Upper lobe of left lung (tissue), 4 donors: ENCODE measurements at regions not wholly inside any gene's neighbourhood (a gene's known extent, or its start where the extent isn't known, plus 50 kb on each side); places are given as distances from the start of the nearest gene placed in this dataset.
"Not testable (repeated sequence)": the region's sequence is repeated elsewhere in the genome, so short reads cannot be mapped to it uniquely, and the experiment has no call there.

Experiments used
- POLR2A ChIP-seq, 4 donors: fragments of 450-650 bp; IDR thresholded peaks; one replicate each; pipeline ENCODE4 v1.5.1; 2016 to 2017; ENCODE audit warnings: antibody characterized with exemption in 4 of 4, mild to moderate bottlenecking in 2 of 4
- TF ChIP-seq, protein P1 (sequence below), 6 experiments: fragments of 450-650 bp in 4 of 6; fragments of 200-600 bp in 2 of 6; sonication (generic) in 2 of 6; IDR thresholded peaks; one replicate each; pipeline ENCODE4 v1.5.1; 2016 to 2019; ENCODE audit warnings: antibody characterized with exemption in 6 of 6

DNA sequence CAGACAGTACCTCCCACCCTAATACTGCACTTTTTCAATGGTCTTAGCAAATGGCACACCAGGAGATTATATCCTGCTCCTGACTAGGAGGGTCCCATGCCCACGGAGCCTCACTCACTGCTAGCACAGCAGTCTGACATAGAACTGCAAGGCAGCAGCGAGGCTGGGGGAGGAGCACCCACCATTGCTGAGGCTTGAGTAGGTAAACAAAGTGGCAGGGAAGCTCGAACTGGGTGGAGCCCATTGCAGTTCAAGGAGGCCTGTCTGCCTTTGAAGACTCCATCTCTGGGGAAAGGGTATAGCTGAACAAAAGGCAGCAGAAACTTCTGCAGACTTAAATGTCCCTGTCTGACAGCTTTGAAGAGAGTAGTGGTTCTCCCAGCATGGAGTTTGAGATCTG lies 544.5 kb upstream of the HTR1E start:
- TF ChIP-seq, protein P1, sequence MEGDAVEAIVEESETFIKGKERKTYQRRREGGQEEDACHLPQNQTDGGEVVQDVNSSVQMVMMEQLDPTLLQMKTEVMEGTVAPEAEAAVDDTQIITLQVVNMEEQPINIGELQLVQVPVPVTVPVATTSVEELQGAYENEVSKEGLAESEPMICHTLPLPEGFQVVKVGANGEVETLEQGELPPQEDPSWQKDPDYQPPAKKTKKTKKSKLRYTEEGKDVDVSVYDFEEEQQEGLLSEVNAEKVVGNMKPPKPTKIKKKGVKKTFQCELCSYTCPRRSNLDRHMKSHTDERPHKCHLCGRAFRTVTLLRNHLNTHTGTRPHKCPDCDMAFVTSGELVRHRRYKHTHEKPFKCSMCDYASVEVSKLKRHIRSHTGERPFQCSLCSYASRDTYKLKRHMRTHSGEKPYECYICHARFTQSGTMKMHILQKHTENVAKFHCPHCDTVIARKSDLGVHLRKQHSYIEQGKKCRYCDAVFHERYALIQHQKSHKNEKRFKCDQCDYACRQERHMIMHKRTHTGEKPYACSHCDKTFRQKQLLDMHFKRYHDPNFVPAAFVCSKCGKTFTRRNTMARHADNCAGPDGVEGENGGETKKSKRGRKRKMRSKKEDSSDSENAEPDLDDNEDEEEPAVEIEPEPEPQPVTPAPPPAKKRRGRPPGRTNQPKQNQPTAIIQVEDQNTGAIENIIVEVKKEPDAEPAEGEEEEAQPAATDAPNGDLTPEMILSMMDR (IDR thresholded peaks at IDR 0.05) = not testable (repeated sequence)
- TF ChIP-seq POLR2A (IDR thresholded peaks at IDR 0.05) = not testable (repeated sequence)
